ENCODE measurements at regions not wholly inside any gene's neighbourhood (a gene's known extent, or its start where the extent isn't known, plus 50 kb on each side); places are given as distances from the start of the nearest gene placed in this dataset.

DNA sequence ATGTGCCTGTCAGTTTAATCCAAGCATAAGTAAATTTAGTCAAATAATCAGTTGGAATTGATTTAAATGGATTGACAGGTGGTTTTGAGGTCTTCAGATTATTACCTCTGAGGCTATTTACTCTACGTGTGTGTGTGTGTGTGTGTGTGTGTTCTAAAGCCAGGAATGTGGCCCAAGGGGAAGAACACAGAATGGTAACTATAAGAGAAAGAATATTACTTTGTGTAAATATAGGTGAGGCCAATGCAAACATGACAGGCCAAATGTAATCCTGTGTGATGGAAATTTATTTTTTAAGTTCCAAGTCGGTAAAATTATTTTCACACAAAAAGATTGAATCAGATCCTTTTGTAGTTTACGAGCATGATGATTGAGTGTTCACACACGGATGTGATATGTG, 390.0 kb downstream of the PLK2 start:
- H3K36me3 ChIP-seq (ENCODE audit: control insufficient read depth in 2 of 2, extremely low read depth in 1 of 2, insufficient read depth in 2 of 2, low read length in 2 of 2): no peaks in the 10 kb centered on the region
- dilution Hi-C loops (cut with MboI; ENCODE audit: extremely low pct_ligation_motif_present, low sequenced_read_pairs): no loop called here
- H4K20me1 ChIP-seq (ENCODE audit: control insufficient read depth, extremely low read depth, insufficient read depth, low read length): no peaks in the 10 kb centered on the region
- no peak overlapping the region for H3K9ac ChIP-seq (ENCODE audit: control insufficient read depth, extremely low read depth, insufficient read depth, low read length)
- H3K79me2 ChIP-seq (ENCODE audit: control insufficient read depth, insufficient read depth, low read length): no peaks in the 10 kb centered on the region
- no peak overlapping the region for H3K4me2 ChIP-seq (ENCODE audit: control insufficient read depth, extremely low read depth, insufficient read depth, low read depth, low read length)
- no peaks in the 10 kb centered on the region for H3K4me1 ChIP-seq (ENCODE audit: control insufficient read depth, extremely low read depth, insufficient read depth, low read length)
- H3K9me3 ChIP-seq (ENCODE audit: control insufficient read depth, low read depth, low read length): no peaks in the 10 kb centered on the region
- TF ChIP-seq EZH2 (IDR thresholded peaks at IDR 0.05; ENCODE audit: low read length): no peak
- TF ChIP-seq, protein P1, sequence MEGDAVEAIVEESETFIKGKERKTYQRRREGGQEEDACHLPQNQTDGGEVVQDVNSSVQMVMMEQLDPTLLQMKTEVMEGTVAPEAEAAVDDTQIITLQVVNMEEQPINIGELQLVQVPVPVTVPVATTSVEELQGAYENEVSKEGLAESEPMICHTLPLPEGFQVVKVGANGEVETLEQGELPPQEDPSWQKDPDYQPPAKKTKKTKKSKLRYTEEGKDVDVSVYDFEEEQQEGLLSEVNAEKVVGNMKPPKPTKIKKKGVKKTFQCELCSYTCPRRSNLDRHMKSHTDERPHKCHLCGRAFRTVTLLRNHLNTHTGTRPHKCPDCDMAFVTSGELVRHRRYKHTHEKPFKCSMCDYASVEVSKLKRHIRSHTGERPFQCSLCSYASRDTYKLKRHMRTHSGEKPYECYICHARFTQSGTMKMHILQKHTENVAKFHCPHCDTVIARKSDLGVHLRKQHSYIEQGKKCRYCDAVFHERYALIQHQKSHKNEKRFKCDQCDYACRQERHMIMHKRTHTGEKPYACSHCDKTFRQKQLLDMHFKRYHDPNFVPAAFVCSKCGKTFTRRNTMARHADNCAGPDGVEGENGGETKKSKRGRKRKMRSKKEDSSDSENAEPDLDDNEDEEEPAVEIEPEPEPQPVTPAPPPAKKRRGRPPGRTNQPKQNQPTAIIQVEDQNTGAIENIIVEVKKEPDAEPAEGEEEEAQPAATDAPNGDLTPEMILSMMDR (optimal IDR thresholded peaks at IDR 0.05 in 1 of 3, IDR thresholded peaks at IDR 0.05 in 1 of 3, conservative IDR thresholded peaks at IDR 0.05 in 1 of 3; ENCODE audit: extremely low read depth in 1 of 3, insufficient read depth in 2 of 3, low read length in 3 of 3): no peak
- no peak overlapping the region for H3K27ac ChIP-seq (ENCODE audit: control insufficient read depth, insufficient read depth, low read length)
- no peaks in the 10 kb centered on the region for H3K9me1 ChIP-seq (ENCODE audit: control insufficient read depth, extremely low read depth, insufficient read depth, low read length)
- DNase-seq (ENCODE audit: low read depth, low spot score) (no peak), FAIRE-seq (no peak)
- no peak overlapping the region for H3K4me3 ChIP-seq (ENCODE audit: control insufficient read depth in 2 of 3, extremely low read depth in 1 of 3, insufficient read depth in 2 of 3, low read depth in 1 of 3, low read length in 3 of 3)
- H2AFZ ChIP-seq (ENCODE audit: control insufficient read depth, low read length): no peak overlapping the region
- H3K27me3 ChIP-seq (ENCODE audit: control insufficient read depth, extremely low read depth, insufficient read depth, low read length): no peaks in the 10 kb centered on the region

DNA sequence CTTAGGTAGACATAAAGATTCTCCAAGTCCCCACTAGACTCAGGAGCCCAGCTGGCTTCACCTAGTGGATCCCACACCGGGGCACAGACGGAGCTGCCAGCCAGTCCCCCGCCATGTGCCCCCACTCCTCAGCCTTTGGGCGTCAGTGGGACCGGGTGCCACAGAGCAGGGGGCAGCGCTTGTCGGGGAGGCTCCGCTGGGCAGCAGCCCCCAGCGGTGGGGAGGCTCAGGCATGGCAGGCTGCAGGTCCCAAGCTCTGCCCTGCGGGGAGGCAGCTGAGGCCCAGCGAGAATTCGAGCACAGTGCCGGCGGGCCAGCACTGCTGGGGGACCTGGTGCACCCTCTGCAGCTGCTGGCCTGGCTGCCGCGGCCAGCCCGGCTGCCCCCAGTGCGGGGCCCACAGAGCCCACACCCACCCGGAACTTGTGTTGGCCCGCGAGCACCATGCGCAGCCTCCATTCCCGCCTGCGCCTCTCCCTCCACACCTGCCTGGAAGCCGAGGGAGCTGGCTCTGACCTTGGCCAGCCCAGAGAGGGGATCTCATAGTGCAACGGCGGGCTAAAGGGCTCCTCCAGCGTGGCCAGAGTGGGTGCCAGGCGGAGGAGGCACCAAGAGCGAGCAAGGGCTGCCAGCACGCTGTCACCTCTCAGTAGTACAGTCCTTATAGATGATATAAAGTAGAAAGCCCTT, 390.7 kb downstream of the PLK2 start:
- no peaks in the 10 kb centered on the region for H3K36me3 ChIP-seq (ENCODE audit: control insufficient read depth in 2 of 2, extremely low read depth in 1 of 2, insufficient read depth in 2 of 2, low read length in 2 of 2)
- TF ChIP-seq, protein P1 (optimal IDR thresholded peaks at IDR 0.05 in 1 of 3, IDR thresholded peaks at IDR 0.05 in 1 of 3, conservative IDR thresholded peaks at IDR 0.05 in 1 of 3; ENCODE audit: extremely low read depth in 1 of 3, insufficient read depth in 2 of 3, low read length in 3 of 3): no peak
- H3K4me2 ChIP-seq (ENCODE audit: control insufficient read depth, extremely low read depth, insufficient read depth, low read depth, low read length): no peak overlapping the region
- H3K9me3 ChIP-seq (ENCODE audit: control insufficient read depth, low read depth, low read length): no peaks in the 10 kb centered on the region
- FAIRE-seq: no peak
- H3K27me3 ChIP-seq (ENCODE audit: control insufficient read depth, extremely low read depth, insufficient read depth, low read length): no peaks in the 10 kb centered on the region
- H4K20me1 ChIP-seq (ENCODE audit: control insufficient read depth, extremely low read depth, insufficient read depth, low read length): no peaks in the 10 kb centered on the region
- no peak overlapping the region for H2AFZ ChIP-seq (ENCODE audit: control insufficient read depth, low read length)
- no peak overlapping the region for H3K27ac ChIP-seq (ENCODE audit: control insufficient read depth, insufficient read depth, low read length)
- H3K79me2 ChIP-seq (ENCODE audit: control insufficient read depth, insufficient read depth, low read length): no peaks in the 10 kb centered on the region
- DNase-seq (ENCODE audit: low read depth, low spot score): no peak
- H3K9ac ChIP-seq (ENCODE audit: control insufficient read depth, extremely low read depth, insufficient read depth, low read length): no peak overlapping the region
- dilution Hi-C loops (cut with MboI; ENCODE audit: extremely low pct_ligation_motif_present, low sequenced_read_pairs): no loop called here
- no peaks in the 10 kb centered on the region for H3K4me1 ChIP-seq (ENCODE audit: control insufficient read depth, extremely low read depth, insufficient read depth, low read length)
- H3K9me1 ChIP-seq (ENCODE audit: control insufficient read depth, extremely low read depth, insufficient read depth, low read length): no peaks in the 10 kb centered on the region
- no peak overlapping the region for H3K4me3 ChIP-seq (ENCODE audit: control insufficient read depth in 2 of 3, extremely low read depth in 1 of 3, insufficient read depth in 2 of 3, low read depth in 1 of 3, low read length in 3 of 3)
